ENCODE measurements at regions not wholly inside any gene's neighbourhood (a gene's known extent, or its start where the extent isn't known, plus 50 kb on each side); places are given as distances from the start of the nearest gene placed in this dataset.

GRCh38 chr11:90414221-90414620 lies 191.4 kb upstream of the CHORDC1 start:
- DNase-seq, result no peak
- H3K9me3 ChIP-seq, result no peaks in the 10 kb centered on the region
- Mint-ChIP-seq H3K4me3 (ENCODE audit: unreplicated experiment) (no peak overlapping the region), H3K9me3 (ENCODE audit: unreplicated experiment) (no peaks in the 10 kb centered on the region), H3K4me1 (ENCODE audit: low read depth, unreplicated experiment) (no peaks in the 10 kb centered on the region), H3K27ac (ENCODE audit: unreplicated experiment) (no peak overlapping the region), H3K27me3 (ENCODE audit: insufficient read depth, unreplicated experiment) (no peaks in the 10 kb centered on the region), H3K36me3 (ENCODE audit: insufficient read depth, unreplicated experiment) (no peaks in the 10 kb centered on the region)
- no peaks in the 10 kb centered on the region for H3K4me1 ChIP-seq
- no TSS peak for BruUV-seq (replicated peaks)
- intact Hi-C loops (cut with micrococcal nuclease; ENCODE audit: unreplicated experiment), result no loop called here
- CTCF ChIA-PET, result no interaction called here
- no peak overlapping the region for H3K4me3 ChIP-seq (ENCODE audit: low read depth, low read length)
- POLR2A ChIA-PET, result no interaction called here
- H3K36me3 ChIP-seq (ENCODE audit: control insufficient read depth, insufficient read depth, low read length), result no peaks in the 10 kb centered on the region
- no peak for TF ChIP-seq CTCF (IDR thresholded peaks at IDR 0.05; ENCODE audit: insufficient read depth in 1 of 2, low read depth in 1 of 2, low read length in 1 of 2, severe bottlenecking in 1 of 2, unreplicated experiment in 1 of 2)
- no peaks in the 10 kb centered on the region for H3K27me3 ChIP-seq (replicated peaks; ENCODE audit: control insufficient read depth, insufficient read depth, low read length)

GRCh38 chr11:90407350-90407749 lies 184.5 kb upstream of the CHORDC1 start:
- no peak overlapping the region for H3K4me3 ChIP-seq (ENCODE audit: low read depth, low read length)
- H3K27me3 ChIP-seq (replicated peaks; ENCODE audit: control insufficient read depth, insufficient read depth, low read length), result no peaks in the 10 kb centered on the region
- ChIA-PET POLR2A (no interaction called here), CTCF (no interaction called here)
- no peaks in the 10 kb centered on the region for H3K9me3 ChIP-seq
- no peaks in the 10 kb centered on the region for H3K4me1 Mint-ChIP-seq (ENCODE audit: low read depth, unreplicated experiment)
- no peak overlapping the region for H3K27ac Mint-ChIP-seq (ENCODE audit: unreplicated experiment)
- TF ChIP-seq CTCF (IDR thresholded peaks at IDR 0.05; ENCODE audit: insufficient read depth in 1 of 2, low read depth in 1 of 2, low read length in 1 of 2, severe bottlenecking in 1 of 2, unreplicated experiment in 1 of 2), result no peak
- intact Hi-C loops (cut with micrococcal nuclease; ENCODE audit: unreplicated experiment), result no loop called here
- H3K4me3 Mint-ChIP-seq (ENCODE audit: unreplicated experiment), result no peak overlapping the region
- no TSS peak for BruUV-seq (replicated peaks)
- no peaks in the 10 kb centered on the region for H3K36me3 ChIP-seq (ENCODE audit: control insufficient read depth, insufficient read depth, low read length)
- H3K27me3 Mint-ChIP-seq (ENCODE audit: insufficient read depth, unreplicated experiment), result no peaks in the 10 kb centered on the region
- no peaks in the 10 kb centered on the region for H3K9me3 Mint-ChIP-seq (ENCODE audit: unreplicated experiment)
- no peak for DNase-seq
- no peaks in the 10 kb centered on the region for H3K4me1 ChIP-seq
- no peaks in the 10 kb centered on the region for H3K36me3 Mint-ChIP-seq (ENCODE audit: insufficient read depth, unreplicated experiment)

GRCh38 chr11:90392692-90393091 lies 169.8 kb upstream of the CHORDC1 start:
- intact Hi-C loops (cut with micrococcal nuclease; ENCODE audit: unreplicated experiment), result loop anchor here (1.0 kb wide), 2 partner anchors 43 to 67 kb away; no protein-coding TSS in a partner anchor
- Histone ChIP-seq H3K4me3 (ENCODE audit: low read depth, low read length) (no peak overlapping the region), H3K4me1 (no peaks in the 10 kb centered on the region), H3K27me3 (replicated peaks; ENCODE audit: control insufficient read depth, insufficient read depth, low read length) (no peaks in the 10 kb centered on the region), H3K36me3 (ENCODE audit: control insufficient read depth, insufficient read depth, low read length) (no peaks in the 10 kb centered on the region), H3K9me3 (peaks cover 8% of the 10 kb centered on the region; the same call in 1 of the 2 replicates)
- H3K36me3 Mint-ChIP-seq (ENCODE audit: insufficient read depth, unreplicated experiment), result no peaks in the 10 kb centered on the region
- H3K4me1 Mint-ChIP-seq (ENCODE audit: low read depth, unreplicated experiment), result no peaks in the 10 kb centered on the region
- no TSS peak for BruUV-seq (replicated peaks)
- ChIA-PET CTCF (interaction anchor here (0.7 kb wide), 1 partner anchor 68 kb away, joined by 3 read pairs; no protein-coding TSS in a partner anchor), POLR2A (no interaction called here)
- H3K27me3 Mint-ChIP-seq (ENCODE audit: insufficient read depth, unreplicated experiment), result no peaks in the 10 kb centered on the region
- H3K9me3 Mint-ChIP-seq (ENCODE audit: unreplicated experiment), result no peaks in the 10 kb centered on the region
- H3K4me3 Mint-ChIP-seq (ENCODE audit: unreplicated experiment), result no peak overlapping the region
- no peak for TF ChIP-seq CTCF (IDR thresholded peaks at IDR 0.05; ENCODE audit: insufficient read depth in 1 of 2, low read depth in 1 of 2, low read length in 1 of 2, severe bottlenecking in 1 of 2, unreplicated experiment in 1 of 2)
- DNase-seq, result no peak
- no peak overlapping the region for H3K27ac Mint-ChIP-seq (ENCODE audit: unreplicated experiment)

Measured in Caco-2 (cell line).